Liver (tissue), 8 donors: ENCODE measurements at regions not wholly inside any gene's neighbourhood (a gene's known extent, or its start where the extent isn't known, plus 50 kb on each side); places are given as distances from the start of the nearest gene placed in this dataset.

ENCODE experiments used
- DNase-seq: peaks from one replicate; pipeline ENCODE4 v3.0.0-alpha.2; 2017; ENCODE audit warnings: low spot score
- H3K27ac ChIP-seq, 2 donors: one replicate each; pipeline ENCODE4 v1.7.0; 2013; ENCODE audit warnings: inconsistent platforms in 2 of 2, low read length in 2 of 2, control low read depth in 1 of 2, low read depth in 1 of 2, mild to moderate bottlenecking in 1 of 2
- H3K27me3 ChIP-seq, 4 donors: one replicate each; pipeline versions ENCODE4 v1.6.1 to v1.7.0; 2013; ENCODE audit warnings: low read length in 3 of 4, inconsistent platforms in 1 of 4, mild to moderate bottlenecking in 1 of 4, moderate library complexity in 1 of 4; ENCODE audit not compliant: control insufficient read depth in 4 of 4, insufficient read depth in 4 of 4
- H3K36me3 ChIP-seq, 4 donors: one replicate each; pipeline versions ENCODE4 v1.6.1 to v1.7.0; 2013; ENCODE audit warnings: low read length in 3 of 4, mild to moderate bottlenecking in 3 of 4, low read depth in 1 of 4, moderate library complexity in 1 of 4; ENCODE audit not compliant: control insufficient read depth in 4 of 4, insufficient read depth in 3 of 4
- H3K4me1 ChIP-seq, 4 donors: one replicate each; pipeline versions ENCODE4 v1.6.1 to v1.7.0; 2013; ENCODE audit warnings: low read length in 3 of 4, mild to moderate bottlenecking in 3 of 4, moderate library complexity in 1 of 4; ENCODE audit not compliant: control insufficient read depth in 4 of 4, insufficient read depth in 4 of 4
- H3K4me3 ChIP-seq, 3 donors: one replicate each; pipeline versions ENCODE4 v1.6.1 to v1.7.0; 2013; ENCODE audit warnings: low read length in 3 of 3, control low read depth in 1 of 3, low read depth in 1 of 3, mild to moderate bottlenecking in 1 of 3
- H3K9ac ChIP-seq, 2 donors: one replicate each; pipeline ENCODE4 v1.7.0; 2013; ENCODE audit warnings: low read length in 2 of 2, mild to moderate bottlenecking in 2 of 2, moderate library complexity in 2 of 2, control low read depth in 1 of 2, low read depth in 1 of 2
- H3K9me3 ChIP-seq, 4 donors: one replicate each; pipeline versions ENCODE4 v1.6.1 to v1.7.0; 2013; ENCODE audit warnings: low read length in 3 of 4; ENCODE audit not compliant: control insufficient read depth in 4 of 4
- CTCF ChIP-seq: fragments of 150-350 bp; IDR thresholded peaks from 2 replicates; pipeline ENCODE4 v1.5.1; 2017; ENCODE audit warnings: improper control_type of control experiment, low read depth, low read length; ENCODE audit not compliant: missing input control
- EGR1 ChIP-seq, 2 donors: IDR thresholded peaks; 2 replicates each; pipeline ENCODE4 v1.6.1; 2016 to 2018; ENCODE audit warnings: antibody characterized with exemption in 2 of 2, low read depth in 2 of 2
- FOXA2 ChIP-seq: IDR thresholded peaks from 2 replicates; pipeline ENCODE4 v1.6.1; 2016; ENCODE audit warnings: antibody characterized with exemption
- GABPA ChIP-seq, 2 donors: IDR thresholded peaks in 1 of 2; conservative IDR thresholded peaks in 1 of 2; 2 replicates each; pipeline ENCODE4 v1.6.1; 2016; ENCODE audit warnings: antibody characterized with exemption in 2 of 2, mild to moderate bottlenecking in 1 of 2, moderate library complexity in 1 of 2
- MAX ChIP-seq: IDR thresholded peaks from 2 replicates; pipeline ENCODE4 v1.6.1; 2016; ENCODE audit warnings: antibody characterized with exemption
- NR2F2 ChIP-seq: IDR thresholded peaks from 2 replicates; pipeline ENCODE4 v1.6.1; 2016; ENCODE audit warnings: antibody characterized with exemption
- RAD21 ChIP-seq, 2 donors: IDR thresholded peaks; 2 replicates each; pipeline ENCODE4 v1.6.1; 2016; ENCODE audit warnings: antibody characterized with exemption in 2 of 2, mild to moderate bottlenecking in 2 of 2
- SP1 ChIP-seq: IDR thresholded peaks from 2 replicates; pipeline ENCODE4 v1.6.1; 2018; ENCODE audit warnings: antibody characterized with exemption, mild to moderate bottlenecking
- ZBTB33 ChIP-seq: IDR thresholded peaks from 2 replicates; pipeline ENCODE4 v1.6.1; 2016; ENCODE audit warnings: antibody characterized with exemption
- WGBS: extraction: QIAGEN DNeasy Blood & Tissue Kit; methylation state at CpG from one replicate; pipeline ENCODE4 v1.1.7; 2013; 5-methylcytosine and 5-hydroxymethylcytosine counted together
- TF ChIP-seq, protein P1 (sequence below): IDR thresholded peaks from 2 replicates; pipeline ENCODE4 v1.6.1; 2016; ENCODE audit warnings: antibody characterized with exemption
- donor health status: healthy.
- donor health status: healthy.
- donor health status: healthy.
- donor health status: healthy.
- donor health status: healthy.

GRCh38 chr19:28871099-28871725, 341.7 kb downstream of the UQCRFS1 start:
- no peak overlapping the region for H3K9ac ChIP-seq
- no peak for TF ChIP-seq SP1
- TF ChIP-seq, protein P1, sequence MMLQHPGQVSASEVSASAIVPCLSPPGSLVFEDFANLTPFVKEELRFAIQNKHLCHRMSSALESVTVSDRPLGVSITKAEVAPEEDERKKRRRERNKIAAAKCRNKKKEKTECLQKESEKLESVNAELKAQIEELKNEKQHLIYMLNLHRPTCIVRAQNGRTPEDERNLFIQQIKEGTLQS: no peak
- TF ChIP-seq ZBTB33: no peak
- no peak for TF ChIP-seq GABPA (IDR thresholded peaks at IDR 0.05 in 1 of 2, conservative IDR thresholded peaks at IDR 0.05 in 1 of 2)
- TF ChIP-seq CTCF: no peak
- TF ChIP-seq RAD21 (IDR thresholded peaks at IDR 0.05): no peak
- H3K4me3 ChIP-seq: no peak overlapping the region
- no peaks in the 10 kb centered on the region for H3K4me1 ChIP-seq
- no peaks in the 10 kb centered on the region for H3K27me3 ChIP-seq
- DNase-seq: no peak
- WGBS: 90% methylated on average over 12 of the region's 12 CpGs
- H3K27ac ChIP-seq: no peak overlapping the region
- H3K36me3 ChIP-seq: no peaks in the 10 kb centered on the region
- H3K9me3 ChIP-seq: no peaks in the 10 kb centered on the region

DNA sequence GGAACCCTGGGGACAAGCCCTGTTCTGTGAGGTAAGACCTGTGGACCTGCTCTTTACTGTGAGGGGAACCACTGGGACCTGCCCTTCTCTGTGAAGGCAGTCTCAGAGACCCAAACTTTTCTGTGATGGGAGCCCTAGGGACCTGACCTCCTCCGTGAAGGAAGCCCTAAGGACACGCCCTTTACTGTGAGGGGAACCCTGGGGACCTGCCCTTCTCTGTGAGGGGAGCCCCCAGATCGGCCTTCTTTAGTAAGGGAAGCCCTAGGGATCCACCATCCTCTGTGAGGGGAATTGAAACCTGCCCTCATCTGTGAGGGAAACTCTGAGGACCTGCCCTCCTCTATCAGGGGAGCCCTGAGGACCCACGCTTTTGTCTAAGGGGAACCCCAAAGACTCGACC, 343.5 kb downstream of the UQCRFS1 start:
- Histone ChIP-seq H3K36me3 (no peaks in the 10 kb centered on the region), H3K4me3 (no peak overlapping the region), H3K9me3 (no peaks in the 10 kb centered on the region), H3K27ac (no peak overlapping the region), H3K4me1 (no peaks in the 10 kb centered on the region), H3K9ac (no peak overlapping the region), H3K27me3 (no peaks in the 10 kb centered on the region)
- 63% methylated on average over 5 of the region's 5 CpGs for WGBS
- TF ChIP-seq FOXA2: no peak
- TF ChIP-seq MAX: no peak
- TF ChIP-seq RAD21 (IDR thresholded peaks at IDR 0.05): no peak
- TF ChIP-seq NR2F2: no peak
- TF ChIP-seq, protein P1: no peak
- no peak for DNase-seq

DNA sequence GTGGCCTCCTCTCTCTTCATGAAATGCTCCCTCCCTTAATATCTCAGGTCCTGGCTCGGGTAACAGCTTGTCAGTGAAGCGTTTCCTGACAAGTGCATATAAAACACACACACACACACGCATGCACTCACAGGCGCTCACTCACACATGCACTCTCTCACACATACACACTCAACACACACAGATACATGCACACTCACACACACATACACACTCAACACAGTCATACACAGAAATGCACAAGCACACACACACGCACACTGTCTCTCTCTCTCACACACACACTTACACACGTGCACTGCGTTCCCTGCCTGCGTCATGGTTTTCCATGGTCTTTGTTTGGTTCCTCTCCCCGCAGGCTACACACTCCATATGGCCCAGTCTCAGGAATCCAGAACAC, 344.1 kb downstream of the UQCRFS1 start:
- no peaks in the 10 kb centered on the region for H3K27me3 ChIP-seq
- no peaks in the 10 kb centered on the region for H3K4me1 ChIP-seq
- H3K27ac ChIP-seq: no peak overlapping the region
- no peaks in the 10 kb centered on the region for H3K36me3 ChIP-seq
- DNase-seq: no peak
- TF ChIP-seq, protein P1: no peak
- TF ChIP-seq CTCF: no peak
- TF ChIP-seq EGR1 (IDR thresholded peaks at IDR 0.05; ENCODE audit: low read depth in 2 of 2): no peak
- no peak for TF ChIP-seq SP1
- no peak overlapping the region for H3K9ac ChIP-seq
- H3K9me3 ChIP-seq: no peaks in the 10 kb centered on the region
- WGBS: 89% methylated on average over 9 of the region's 9 CpGs
- no peak overlapping the region for H3K4me3 ChIP-seq
